ENCODE measurements at regions not wholly inside any gene's neighbourhood (a gene's known extent, or its start where the extent isn't known, plus 50 kb on each side); places are given as distances from the start of the nearest gene placed in this dataset.

GRCh38 chr7:348962-349743, 59.2 kb downstream of the FOXL3 start:
- intact Hi-C loops (cut with micrococcal nuclease) = no loop called here

GRCh38 chr7:351256-351655, 61.3 kb downstream of the FOXL3 start:
- no peak for DNase-seq
- Histone ChIP-seq H3K4me1 (peaks cover 5% of the 10 kb centered on the region), H3K9me3 (replicated peaks) (no peaks in the 10 kb centered on the region), H3K27me3 (ENCODE audit: low read depth) (peaks cover 37% of the 10 kb centered on the region), H3K36me3 (no peaks in the 10 kb centered on the region), H3K4me3 (no peak overlapping the region), H3K27ac (replicated peaks) (no peak overlapping the region)
- TF ChIP-seq, protein P1, sequence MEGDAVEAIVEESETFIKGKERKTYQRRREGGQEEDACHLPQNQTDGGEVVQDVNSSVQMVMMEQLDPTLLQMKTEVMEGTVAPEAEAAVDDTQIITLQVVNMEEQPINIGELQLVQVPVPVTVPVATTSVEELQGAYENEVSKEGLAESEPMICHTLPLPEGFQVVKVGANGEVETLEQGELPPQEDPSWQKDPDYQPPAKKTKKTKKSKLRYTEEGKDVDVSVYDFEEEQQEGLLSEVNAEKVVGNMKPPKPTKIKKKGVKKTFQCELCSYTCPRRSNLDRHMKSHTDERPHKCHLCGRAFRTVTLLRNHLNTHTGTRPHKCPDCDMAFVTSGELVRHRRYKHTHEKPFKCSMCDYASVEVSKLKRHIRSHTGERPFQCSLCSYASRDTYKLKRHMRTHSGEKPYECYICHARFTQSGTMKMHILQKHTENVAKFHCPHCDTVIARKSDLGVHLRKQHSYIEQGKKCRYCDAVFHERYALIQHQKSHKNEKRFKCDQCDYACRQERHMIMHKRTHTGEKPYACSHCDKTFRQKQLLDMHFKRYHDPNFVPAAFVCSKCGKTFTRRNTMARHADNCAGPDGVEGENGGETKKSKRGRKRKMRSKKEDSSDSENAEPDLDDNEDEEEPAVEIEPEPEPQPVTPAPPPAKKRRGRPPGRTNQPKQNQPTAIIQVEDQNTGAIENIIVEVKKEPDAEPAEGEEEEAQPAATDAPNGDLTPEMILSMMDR (IDR thresholded peaks at IDR 0.05; ENCODE audit: borderline replicate concordance) = no peak
- intact Hi-C loops (cut with micrococcal nuclease) = no loop called here

More at GRCh38 chr7:348962-349743, 59.2 kb downstream of the FOXL3 start:
- Histone ChIP-seq H3K4me1 (peaks cover 5% of the 10 kb centered on the region), H3K27me3 (ENCODE audit: low read depth) (peaks cover 31% of the 10 kb centered on the region), H3K36me3 (no peaks in the 10 kb centered on the region), H3K9me3 (replicated peaks) (no peaks in the 10 kb centered on the region), H3K4me3 (no peak overlapping the region), H3K27ac (replicated peaks) (no peak overlapping the region)
- no peak for DNase-seq
- TF ChIP-seq, protein P1 (IDR thresholded peaks at IDR 0.05; ENCODE audit: borderline replicate concordance) = no peak

- H3K4me3 ChIP-seq = no peak overlapping the region
- H3K4me1 ChIP-seq = peaks cover 5% of the 10 kb centered on the region
- H3K9me3 ChIP-seq (replicated peaks) = no peaks in the 10 kb centered on the region
- H3K27ac ChIP-seq (replicated peaks) = no peak overlapping the region
- intact Hi-C loops (cut with micrococcal nuclease) = no loop called here
- TF ChIP-seq, protein P1 (IDR thresholded peaks at IDR 0.05; ENCODE audit: borderline replicate concordance) = no peak
- peaks cover 40% of the 10 kb centered on the region for H3K27me3 ChIP-seq (ENCODE audit: low read depth)
- no peak for DNase-seq
- H3K36me3 ChIP-seq = no peaks in the 10 kb centered on the region
Observed at GRCh38 chr7:351681-352480, 61.9 kb downstream of the FOXL3 start.

GRCh38 chr7:353746-354325, 63.9 kb downstream of the FOXL3 start:
- Histone ChIP-seq H3K36me3 (no peaks in the 10 kb centered on the region), H3K4me1 (peaks cover 5% of the 10 kb centered on the region), H3K9me3 (replicated peaks) (peaks cover 8% of the 10 kb centered on the region), H3K27ac (replicated peaks) (no peak overlapping the region), H3K27me3 (ENCODE audit: low read depth) (peaks cover 58% of the 10 kb centered on the region), H3K4me3 (no peak overlapping the region)
- TF ChIP-seq, protein P1 (IDR thresholded peaks at IDR 0.05; ENCODE audit: borderline replicate concordance) = no peak
- DNase-seq = peak; percentile 31
- intact Hi-C loops (cut with micrococcal nuclease) = no loop called here

- intact Hi-C loops (cut with micrococcal nuclease) = no loop called here
- H3K27ac ChIP-seq (replicated peaks) = no peak overlapping the region
- peaks cover 8% of the 10 kb centered on the region for H3K9me3 ChIP-seq (replicated peaks)
- H3K27me3 ChIP-seq (ENCODE audit: low read depth) = peaks cover 68% of the 10 kb centered on the region
- no peaks in the 10 kb centered on the region for H3K36me3 ChIP-seq
- peaks cover 5% of the 10 kb centered on the region for H3K4me1 ChIP-seq
- TF ChIP-seq, protein P1 (IDR thresholded peaks at IDR 0.05; ENCODE audit: borderline replicate concordance) = no peak
- no peak overlapping the region for H3K4me3 ChIP-seq
- no peak for DNase-seq
Observed at GRCh38 chr7:354597-355470, 64.9 kb downstream of the FOXL3 start.
